Vagina (tissue), 2 donors: ENCODE measurements at regions not wholly inside any gene's neighbourhood (a gene's known extent, or its start where the extent isn't known, plus 50 kb on each side); places are given as distances from the start of the nearest gene placed in this dataset.
A peak's percentile ranks its signal among the peaks of the same experiment; 100 is the strongest.

Source experiments
- DNase-seq, 2 donors: peaks; one replicate each; pipeline ENCODE4 v3.0.0-alpha.2; 2017; ENCODE audit errors: extremely low spot score in 2 of 2
- H3K27ac ChIP-seq: fragments of 200-600 bp; sonication (generic); one replicate; pipeline ENCODE4 v1.5.1; 2019
- H3K27me3 ChIP-seq: fragments of 200-600 bp; sonication (generic); one replicate; pipeline ENCODE4 v1.5.1; 2019
- H3K36me3 ChIP-seq, 2 donors: fragments of 200-600 bp; sonication (generic); one replicate each; pipeline ENCODE4 v1.5.1; 2017 to 2019
- H3K4me1 ChIP-seq: fragments of 200-600 bp; sonication (generic); one replicate; pipeline ENCODE4 v1.5.1; 2019
- H3K4me3 ChIP-seq, 2 donors: fragments of 200-600 bp; sonication (generic); 1 replicate in 1 of 2; 2 replicates in 1 of 2; pipeline ENCODE4 v1.5.1; 2016 to 2019
- H3K9me3 ChIP-seq: fragments of 200-600 bp; sonication (generic); one replicate; pipeline ENCODE4 v1.5.1; 2019
- CTCF ChIP-seq, 3 experiments: fragments of 450-650 bp in 2 of 3; fragments of 200-600 bp in 1 of 3; sonication (generic) in 1 of 3; IDR thresholded peaks; one replicate each; pipeline ENCODE4 v1.5.1; 2017 to 2019; ENCODE audit warnings: antibody characterized with exemption in 3 of 3, mild to moderate bottlenecking in 2 of 3, moderate library complexity in 2 of 3
- POLR2A ChIP-seq, 2 donors: fragments of 450-650 bp; IDR thresholded peaks; one replicate each; pipeline ENCODE4 v1.6.1; 2017; ENCODE audit warnings: antibody characterized with exemption in 2 of 2, mild to moderate bottlenecking in 2 of 2, moderate library complexity in 2 of 2
- POLR2AphosphoS5 ChIP-seq, 2 donors: sonication (generic); formaldehyde crosslinking; IDR thresholded peaks; one replicate each; pipeline ENCODE4 v1.9.0; 2017; ENCODE audit warnings: antibody characterized with exemption in 2 of 2, mild to moderate bottlenecking in 2 of 2, low read depth in 1 of 2; ENCODE audit not compliant: insufficient read depth in 1 of 2
- intact Hi-C: fragments of 100-400 bp; cut with DNase I; formaldehyde crosslinking; loops from one replicate; pipeline ENCODE4 v1.15.1; 2023

DNA sequence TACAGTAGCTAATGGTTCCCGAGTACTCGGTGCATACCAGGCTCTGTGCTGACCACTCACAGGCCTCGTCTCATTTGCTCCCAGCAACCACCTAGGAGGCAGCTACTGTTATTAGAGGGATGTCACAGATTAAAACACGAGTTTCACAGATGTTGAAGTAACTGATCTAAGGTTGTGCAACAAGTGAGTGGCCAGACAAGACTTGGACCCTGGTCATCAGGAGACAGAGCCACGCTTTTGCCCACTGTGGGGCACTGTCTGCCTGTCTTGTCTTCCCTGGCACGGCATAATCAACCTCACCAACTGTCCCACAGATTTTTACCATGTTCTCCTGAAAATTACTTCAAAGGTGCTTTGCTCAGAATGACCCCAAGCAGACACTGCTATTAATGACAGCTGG lies 111.6 kb upstream of the HABP2 start:
- peak in 1 of 2 donors; percentile 70 for DNase-seq
- Histone ChIP-seq H3K36me3 (no peaks in the 10 kb centered on the region), H3K4me1 (no peaks in the 10 kb centered on the region), H3K27me3 (no peaks in the 10 kb centered on the region), H3K4me3 (no peak overlapping the region), H3K9me3 (no peaks in the 10 kb centered on the region), H3K27ac (no peak overlapping the region)
- intact Hi-C loops, result no loop called here
- TF ChIP-seq POLR2AphosphoS5 (IDR thresholded peaks at IDR 0.05; ENCODE audit: insufficient read depth in 1 of 2, low read depth in 1 of 2) (no peak), CTCF (IDR thresholded peaks at IDR 0.05) (no peak), POLR2A (IDR thresholded peaks at IDR 0.05) (no peak)

- H3K4me1 ChIP-seq, result no peaks in the 10 kb centered on the region
- H3K9me3 ChIP-seq, result no peaks in the 10 kb centered on the region
- no peaks in the 10 kb centered on the region for H3K36me3 ChIP-seq
- H3K27me3 ChIP-seq, result no peaks in the 10 kb centered on the region
- H3K4me3 ChIP-seq, result no peak overlapping the region
- H3K27ac ChIP-seq, result no peak overlapping the region
- intact Hi-C loops, result no loop called here
- TF ChIP-seq CTCF (IDR thresholded peaks at IDR 0.05), result no peak
- TF ChIP-seq POLR2AphosphoS5 (IDR thresholded peaks at IDR 0.05; ENCODE audit: insufficient read depth in 1 of 2, low read depth in 1 of 2), result no peak
- no peak for TF ChIP-seq POLR2A (IDR thresholded peaks at IDR 0.05)
- DNase-seq, result peak; percentile 52 to 70
These were observed 111.1 kb upstream of the HABP2 start for GRCh38 chr10:113441686-113442270.

GRCh38 chr10:113442336-113442735 lies 110.5 kb upstream of the HABP2 start:
- DNase-seq, result peak; percentile 32 to 82
- H3K36me3 ChIP-seq, result no peaks in the 10 kb centered on the region
- no peaks in the 10 kb centered on the region for H3K27me3 ChIP-seq
- no peaks in the 10 kb centered on the region for H3K4me1 ChIP-seq
- H3K4me3 ChIP-seq, result no peak overlapping the region
- intact Hi-C loops, result no loop called here
- no peaks in the 10 kb centered on the region for H3K9me3 ChIP-seq
- TF ChIP-seq POLR2AphosphoS5 (IDR thresholded peaks at IDR 0.05; ENCODE audit: insufficient read depth in 1 of 2, low read depth in 1 of 2) (no peak), POLR2A (IDR thresholded peaks at IDR 0.05) (no peak), CTCF (IDR thresholded peaks at IDR 0.05) (no peak)
- H3K27ac ChIP-seq, result no peak overlapping the region

- H3K4me1 ChIP-seq, result no peaks in the 10 kb centered on the region
- DNase-seq, result peak; percentile 7 to 22
- H3K4me3 ChIP-seq, result no peak overlapping the region
- intact Hi-C loops, result no loop called here
- H3K27me3 ChIP-seq, result no peaks in the 10 kb centered on the region
- H3K36me3 ChIP-seq, result no peaks in the 10 kb centered on the region
- no peak for TF ChIP-seq POLR2AphosphoS5 (IDR thresholded peaks at IDR 0.05; ENCODE audit: insufficient read depth in 1 of 2, low read depth in 1 of 2)
- no peak for TF ChIP-seq POLR2A (IDR thresholded peaks at IDR 0.05)
- no peak overlapping the region for H3K27ac ChIP-seq
- H3K9me3 ChIP-seq, result no peaks in the 10 kb centered on the region
These were observed 109.5 kb upstream of the HABP2 start for GRCh38 chr10:113443141-113443925.

DNA sequence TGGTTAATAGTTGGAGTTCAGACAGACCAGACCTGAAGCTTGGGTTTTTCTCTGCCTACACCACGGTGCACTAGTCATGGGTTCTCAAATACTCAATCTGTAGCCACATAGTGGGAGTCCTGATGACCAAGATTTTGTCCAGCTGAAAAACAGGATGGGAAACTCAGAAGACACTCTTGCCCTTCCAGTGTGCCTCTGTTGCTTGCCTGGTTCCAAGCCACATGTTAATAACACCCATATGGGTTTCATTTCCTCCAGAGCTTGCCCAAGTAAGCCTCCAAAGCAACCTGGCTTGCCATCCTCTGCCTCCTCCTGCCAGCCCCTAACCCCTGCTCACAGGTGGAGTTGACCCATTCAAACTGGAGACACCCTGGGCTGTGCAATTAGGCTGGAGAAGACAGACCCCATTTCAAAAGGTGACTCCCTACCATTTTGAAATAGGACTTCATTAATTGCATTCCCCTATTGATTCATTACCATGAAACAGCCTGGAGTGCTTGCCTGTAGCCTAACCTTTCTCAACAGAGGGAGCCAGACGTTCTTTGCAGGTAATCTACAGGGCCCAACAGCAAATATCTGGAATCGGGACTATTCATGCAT lies 108.0 kb upstream of the HABP2 start:
- peak; percentile 62 to 64 for DNase-seq
- H3K36me3 ChIP-seq, result no peaks in the 10 kb centered on the region
- TF ChIP-seq CTCF (IDR thresholded peaks at IDR 0.05) (no peak), POLR2A (IDR thresholded peaks at IDR 0.05) (no peak), POLR2AphosphoS5 (IDR thresholded peaks at IDR 0.05; ENCODE audit: insufficient read depth in 1 of 2, low read depth in 1 of 2) (no peak)
- no peaks in the 10 kb centered on the region for H3K4me1 ChIP-seq
- H3K27me3 ChIP-seq, result no peaks in the 10 kb centered on the region
- no peak overlapping the region for H3K27ac ChIP-seq
- intact Hi-C loops, result no loop called here
- H3K4me3 ChIP-seq, result no peak overlapping the region
- H3K9me3 ChIP-seq, result no peaks in the 10 kb centered on the region
